ENCODE measurements at regions not wholly inside any gene's neighbourhood (a gene's known extent, or its start where the extent isn't known, plus 50 kb on each side); places are given as distances from the start of the nearest gene placed in this dataset.

GRCh38 chr22:34225278-34225677 is 305.0 kb upstream of the LARGE1 start:
- ChIA-PET POLR2A (no interaction called here), CTCF (no interaction called here)
- Histone ChIP-seq H3K4me3 (ENCODE audit: low read depth, low read length) (no peak overlapping the region), H3K27me3 (ENCODE audit: control insufficient read depth, insufficient read depth, low read length) (no peaks in the 10 kb centered on the region), H3K36me3 (ENCODE audit: control insufficient read depth, insufficient read depth, low read length) (no peaks in the 10 kb centered on the region)
- DNase-seq (ENCODE audit: low read depth): no peak
- TF ChIP-seq, protein P1, sequence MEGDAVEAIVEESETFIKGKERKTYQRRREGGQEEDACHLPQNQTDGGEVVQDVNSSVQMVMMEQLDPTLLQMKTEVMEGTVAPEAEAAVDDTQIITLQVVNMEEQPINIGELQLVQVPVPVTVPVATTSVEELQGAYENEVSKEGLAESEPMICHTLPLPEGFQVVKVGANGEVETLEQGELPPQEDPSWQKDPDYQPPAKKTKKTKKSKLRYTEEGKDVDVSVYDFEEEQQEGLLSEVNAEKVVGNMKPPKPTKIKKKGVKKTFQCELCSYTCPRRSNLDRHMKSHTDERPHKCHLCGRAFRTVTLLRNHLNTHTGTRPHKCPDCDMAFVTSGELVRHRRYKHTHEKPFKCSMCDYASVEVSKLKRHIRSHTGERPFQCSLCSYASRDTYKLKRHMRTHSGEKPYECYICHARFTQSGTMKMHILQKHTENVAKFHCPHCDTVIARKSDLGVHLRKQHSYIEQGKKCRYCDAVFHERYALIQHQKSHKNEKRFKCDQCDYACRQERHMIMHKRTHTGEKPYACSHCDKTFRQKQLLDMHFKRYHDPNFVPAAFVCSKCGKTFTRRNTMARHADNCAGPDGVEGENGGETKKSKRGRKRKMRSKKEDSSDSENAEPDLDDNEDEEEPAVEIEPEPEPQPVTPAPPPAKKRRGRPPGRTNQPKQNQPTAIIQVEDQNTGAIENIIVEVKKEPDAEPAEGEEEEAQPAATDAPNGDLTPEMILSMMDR (IDR thresholded peaks at IDR 0.05; ENCODE audit: insufficient read depth, low read depth, low read length): no peak

- CTCF ChIA-PET: no interaction called here
- no peak overlapping the region for H3K4me3 ChIP-seq (ENCODE audit: low read depth, low read length)
- POLR2A ChIA-PET: no interaction called here
- DNase-seq (ENCODE audit: low read depth): no peak
- H3K27me3 ChIP-seq (ENCODE audit: control insufficient read depth, insufficient read depth, low read length): no peaks in the 10 kb centered on the region
- TF ChIP-seq, protein P1 (IDR thresholded peaks at IDR 0.05; ENCODE audit: insufficient read depth, low read depth, low read length): no peak
- H3K36me3 ChIP-seq (ENCODE audit: control insufficient read depth, insufficient read depth, low read length): no peaks in the 10 kb centered on the region
Observed at GRCh38 chr22:34236527-34236926, 316.3 kb upstream of the LARGE1 start.

GRCh38 chr22:34239421-34239820 is 319.1 kb upstream of the LARGE1 start:
- no peaks in the 10 kb centered on the region for H3K27me3 ChIP-seq (ENCODE audit: control insufficient read depth, insufficient read depth, low read length)
- DNase-seq (ENCODE audit: low read depth): no peak
- TF ChIP-seq, protein P1 (IDR thresholded peaks at IDR 0.05; ENCODE audit: insufficient read depth, low read depth, low read length): no peak
- CTCF ChIA-PET: no interaction called here
- no peak overlapping the region for H3K4me3 ChIP-seq (ENCODE audit: low read depth, low read length)
- H3K36me3 ChIP-seq (ENCODE audit: control insufficient read depth, insufficient read depth, low read length): no peaks in the 10 kb centered on the region
- POLR2A ChIA-PET: no interaction called here

DNA sequence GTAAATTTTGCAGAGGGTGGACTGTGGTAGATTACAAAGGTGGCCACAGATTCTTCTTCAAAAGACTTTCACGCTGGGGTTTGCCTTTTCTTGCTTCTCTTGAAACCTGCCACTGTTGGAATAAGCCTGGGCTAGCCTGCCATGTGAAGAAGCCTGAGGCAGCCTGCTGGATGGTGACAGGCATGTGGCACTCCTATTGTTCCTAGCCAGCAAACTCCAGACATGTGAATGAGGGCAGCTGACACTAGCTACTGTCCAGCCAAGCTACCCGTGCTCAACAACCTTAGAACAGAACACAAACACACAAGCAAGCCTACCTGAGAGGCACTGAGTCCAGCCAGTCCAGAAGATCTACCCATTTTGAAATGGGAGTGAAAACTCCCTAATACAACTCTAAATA is 322.7 kb upstream of the LARGE1 start:
- ChIA-PET POLR2A (no interaction called here), CTCF (no interaction called here)
- Histone ChIP-seq H3K27me3 (ENCODE audit: control insufficient read depth, insufficient read depth, low read length) (no peaks in the 10 kb centered on the region), H3K36me3 (ENCODE audit: control insufficient read depth, insufficient read depth, low read length) (no peaks in the 10 kb centered on the region), H3K4me3 (ENCODE audit: low read depth, low read length) (no peak overlapping the region)
- no peak for DNase-seq (ENCODE audit: low read depth)
- TF ChIP-seq, protein P1 (IDR thresholded peaks at IDR 0.05; ENCODE audit: insufficient read depth, low read depth, low read length): no peak

DNA sequence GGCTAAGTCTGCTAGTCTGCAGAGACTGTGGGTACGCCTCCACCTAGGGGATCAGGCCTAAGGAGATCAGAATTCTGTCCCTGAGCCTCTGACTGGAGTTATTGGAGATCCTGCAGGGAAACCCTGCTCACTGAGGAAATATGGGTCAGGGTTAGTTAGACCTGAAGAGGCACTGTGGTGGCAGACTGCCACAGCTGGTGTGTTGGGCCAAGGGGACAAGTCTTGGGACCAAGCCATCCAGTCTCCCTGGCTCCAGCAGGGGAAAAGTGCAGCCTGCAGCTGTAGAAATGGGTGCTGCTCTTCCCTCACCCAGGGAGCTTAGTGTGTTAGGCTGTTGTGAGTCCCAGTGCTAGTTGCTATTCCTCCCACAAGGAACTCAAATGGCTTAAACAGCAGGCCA is 334.8 kb upstream of the LARGE1 start:
- ChIA-PET POLR2A (no interaction called here), CTCF (no interaction called here)
- Histone ChIP-seq H3K27me3 (ENCODE audit: control insufficient read depth, insufficient read depth, low read length) (no peaks in the 10 kb centered on the region), H3K4me3 (ENCODE audit: low read depth, low read length) (no peak overlapping the region), H3K36me3 (ENCODE audit: control insufficient read depth, insufficient read depth, low read length) (no peaks in the 10 kb centered on the region)
- TF ChIP-seq, protein P1 (IDR thresholded peaks at IDR 0.05; ENCODE audit: insufficient read depth, low read depth, low read length): no peak
- no peak for DNase-seq (ENCODE audit: low read depth)
